ENCODE measurements at regions not wholly inside any gene's neighbourhood (a gene's known extent, or its start where the extent isn't known, plus 50 kb on each side); places are given as distances from the start of the nearest gene placed in this dataset.

DNA sequence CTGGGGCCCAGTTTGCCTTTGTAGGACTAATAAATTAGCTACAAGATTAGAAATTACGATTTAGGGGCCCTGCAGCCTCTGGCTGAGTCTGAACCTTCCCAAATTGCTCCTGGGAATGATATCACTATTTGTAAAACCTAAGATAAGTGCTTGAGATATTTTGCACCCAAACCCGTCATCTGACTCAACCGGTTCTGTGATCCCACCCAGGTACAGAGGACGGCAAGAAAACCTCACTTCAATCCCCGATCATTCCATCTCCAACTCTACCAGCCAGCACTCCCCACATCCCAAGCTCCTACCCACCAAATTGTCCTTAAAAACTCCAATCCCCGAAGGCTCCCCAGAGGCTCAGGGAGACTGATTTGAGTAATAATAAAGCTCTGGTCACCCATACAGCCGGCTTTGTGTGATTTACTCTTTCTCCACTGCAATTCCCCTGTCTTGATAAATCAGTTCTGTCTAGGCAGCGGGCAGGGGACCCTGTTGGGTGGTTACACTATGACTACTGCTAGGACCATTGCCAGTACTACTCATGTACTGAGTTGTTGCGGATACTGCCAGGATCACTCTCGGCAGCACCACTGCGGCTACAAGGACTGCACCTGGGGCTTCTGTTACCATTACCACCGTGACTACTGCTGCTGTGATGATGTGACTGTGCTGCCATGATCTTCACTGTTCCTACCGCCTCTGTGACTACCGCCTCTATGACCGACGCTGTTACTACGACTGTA, 73.1 kb downstream of the IRF8 start:
- no peak for DNase-seq

DNA sequence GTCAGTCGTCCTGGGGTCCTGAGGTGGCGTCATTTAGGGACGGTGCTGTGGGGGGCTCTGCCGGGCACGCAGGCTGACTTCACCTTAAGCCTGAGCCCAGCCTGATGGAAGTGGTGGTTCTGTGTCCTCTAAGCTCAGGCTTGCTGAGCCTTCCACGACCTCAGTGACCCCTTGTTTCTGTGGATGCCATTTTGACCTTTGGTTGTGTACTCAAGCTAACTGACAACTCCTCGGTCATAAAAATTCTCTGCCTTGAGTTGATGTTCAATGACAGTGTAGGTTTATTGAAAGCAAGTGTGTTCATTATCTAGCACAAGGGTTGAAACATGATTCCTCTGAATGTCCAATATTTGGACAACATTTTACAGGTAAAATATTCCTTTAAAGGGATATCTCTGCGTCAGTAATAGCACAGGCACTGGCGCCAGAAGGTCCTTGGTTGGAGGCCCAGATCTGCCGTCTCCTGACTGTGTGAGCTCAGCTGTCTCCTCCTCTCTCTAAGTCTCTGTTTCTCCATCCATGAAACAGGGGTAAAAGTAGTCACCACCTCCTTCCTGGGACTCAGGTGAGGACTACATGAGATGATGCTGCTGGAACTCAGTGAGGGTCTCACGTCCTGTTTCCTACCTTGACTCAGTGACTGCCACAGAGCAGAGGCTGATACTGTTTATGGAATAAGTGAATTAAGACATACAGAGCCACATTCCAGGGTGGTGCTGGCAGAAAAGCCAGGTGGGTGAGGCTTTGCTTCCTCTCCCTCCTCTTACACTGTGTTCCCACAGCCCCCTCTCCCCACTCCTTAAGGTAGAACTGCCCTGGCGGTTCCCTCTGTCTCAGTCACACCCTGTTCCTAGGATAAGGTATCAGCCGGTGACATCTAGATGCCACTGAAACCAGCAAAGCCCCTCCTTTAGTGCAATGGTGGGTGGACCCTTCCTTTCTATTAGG, 75.7 kb downstream of the IRF8 start:
- DNase-seq = no peak

DNA sequence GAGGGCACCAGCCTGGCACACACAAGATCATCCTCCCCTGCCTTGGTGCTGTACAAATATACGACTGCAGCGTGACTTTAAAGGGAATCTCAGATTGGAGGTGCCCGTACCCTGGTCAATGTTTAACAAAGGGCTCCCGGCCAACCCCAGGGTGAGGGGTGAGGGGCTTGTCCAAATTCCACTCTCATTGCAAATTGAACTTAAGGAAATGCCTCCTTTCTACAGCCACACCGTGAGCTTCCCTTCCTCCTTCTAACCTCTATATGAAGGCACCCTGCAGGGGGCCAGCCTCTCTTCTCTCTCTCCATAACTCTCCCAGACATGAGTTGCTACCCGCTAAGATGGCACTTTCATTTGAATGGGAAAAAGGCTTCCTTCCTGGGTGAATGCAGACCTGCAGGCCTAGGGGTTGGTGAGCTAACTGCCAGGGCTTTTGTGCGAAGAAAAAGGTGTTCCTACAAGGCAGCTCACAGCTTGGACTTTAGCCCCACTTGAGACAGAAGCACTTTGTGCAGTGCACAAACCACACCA, 76.6 kb downstream of the IRF8 start:
- DNase-seq = no peak

DNA sequence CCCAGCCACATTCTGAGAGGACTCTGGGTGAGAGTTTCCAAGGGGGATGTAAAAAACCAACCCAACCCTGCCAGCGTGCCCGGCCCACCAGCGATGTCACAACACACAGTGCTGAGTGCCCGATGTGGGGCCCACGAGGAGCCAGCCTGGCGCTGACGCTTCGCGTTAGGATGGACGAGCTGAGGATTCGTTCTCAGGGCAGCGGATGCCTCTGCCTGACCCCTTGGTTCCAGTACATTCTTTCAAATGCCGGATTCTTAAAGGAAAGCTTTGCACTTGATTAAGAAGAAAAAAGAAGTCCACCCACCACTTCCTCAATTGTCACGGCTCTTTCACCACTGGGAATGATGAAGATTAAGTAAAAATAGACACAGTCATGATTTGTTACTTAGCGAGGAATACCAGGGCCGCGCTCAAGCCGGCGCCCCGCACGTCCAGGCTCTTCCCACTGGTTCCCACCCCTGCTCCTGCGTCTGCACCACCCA, 79.4 kb downstream of the IRF8 start:
- no peak for DNase-seq

DNA sequence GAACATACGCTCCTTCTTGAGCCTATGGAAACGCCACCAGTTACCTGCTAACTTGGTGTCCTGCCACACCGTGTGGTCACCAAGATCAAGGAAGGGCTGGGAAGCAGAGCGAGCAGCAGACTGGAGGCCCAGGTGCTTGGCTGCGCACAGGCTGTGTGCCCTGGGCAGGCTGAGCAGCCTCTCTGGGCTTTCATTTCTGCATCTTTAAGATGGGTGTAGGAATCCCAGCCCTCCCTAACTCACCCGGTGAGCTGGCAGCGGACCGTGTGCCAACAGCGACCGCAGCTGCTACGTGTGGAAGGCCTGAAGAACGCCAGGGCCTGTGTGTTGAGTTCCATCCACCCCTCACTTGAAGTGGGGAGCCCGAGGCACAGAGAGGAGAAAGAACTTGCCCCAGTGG, 80.0 kb downstream of the IRF8 start:
- no peak for DNase-seq

DNA sequence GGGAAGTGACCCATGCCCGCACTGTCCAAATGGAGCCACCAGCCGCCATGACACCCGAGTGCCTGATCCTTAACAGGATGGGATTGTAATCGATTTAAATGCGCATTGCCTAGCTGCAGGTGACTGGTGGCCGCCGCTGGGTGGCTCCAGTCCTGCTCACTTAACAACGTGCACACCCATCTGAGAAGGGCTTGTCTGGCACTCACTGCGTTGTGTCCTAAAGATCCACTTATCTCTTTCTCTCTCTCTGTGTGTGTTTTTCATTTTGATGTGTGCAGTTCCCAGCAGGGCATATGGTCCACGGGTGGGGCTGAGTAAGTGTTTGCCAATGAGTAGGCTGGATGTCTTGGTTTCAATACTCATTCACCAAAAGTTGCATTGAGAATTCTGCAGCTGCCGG, 80.6 kb downstream of the IRF8 start:
- no peak for DNase-seq

DNA sequence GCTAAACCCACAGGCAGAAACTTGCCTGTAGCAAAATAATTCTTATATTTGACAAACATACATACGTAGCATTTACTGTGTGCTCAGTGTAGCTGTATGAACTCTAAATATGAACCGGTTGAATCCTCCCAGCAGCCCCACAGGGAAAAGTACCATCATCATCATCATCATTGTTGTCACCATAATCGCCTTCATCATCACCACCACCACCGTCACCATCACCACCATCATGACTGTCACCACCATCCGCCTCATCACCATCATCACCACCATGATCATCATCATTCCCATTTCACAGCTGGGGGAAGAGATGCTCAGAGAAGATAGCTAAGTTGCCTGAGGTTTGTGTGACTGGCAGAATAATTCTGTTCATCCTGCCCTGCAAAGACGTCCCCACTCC, 81.7 kb downstream of the IRF8 start:
- DNase-seq = no peak

DNA sequence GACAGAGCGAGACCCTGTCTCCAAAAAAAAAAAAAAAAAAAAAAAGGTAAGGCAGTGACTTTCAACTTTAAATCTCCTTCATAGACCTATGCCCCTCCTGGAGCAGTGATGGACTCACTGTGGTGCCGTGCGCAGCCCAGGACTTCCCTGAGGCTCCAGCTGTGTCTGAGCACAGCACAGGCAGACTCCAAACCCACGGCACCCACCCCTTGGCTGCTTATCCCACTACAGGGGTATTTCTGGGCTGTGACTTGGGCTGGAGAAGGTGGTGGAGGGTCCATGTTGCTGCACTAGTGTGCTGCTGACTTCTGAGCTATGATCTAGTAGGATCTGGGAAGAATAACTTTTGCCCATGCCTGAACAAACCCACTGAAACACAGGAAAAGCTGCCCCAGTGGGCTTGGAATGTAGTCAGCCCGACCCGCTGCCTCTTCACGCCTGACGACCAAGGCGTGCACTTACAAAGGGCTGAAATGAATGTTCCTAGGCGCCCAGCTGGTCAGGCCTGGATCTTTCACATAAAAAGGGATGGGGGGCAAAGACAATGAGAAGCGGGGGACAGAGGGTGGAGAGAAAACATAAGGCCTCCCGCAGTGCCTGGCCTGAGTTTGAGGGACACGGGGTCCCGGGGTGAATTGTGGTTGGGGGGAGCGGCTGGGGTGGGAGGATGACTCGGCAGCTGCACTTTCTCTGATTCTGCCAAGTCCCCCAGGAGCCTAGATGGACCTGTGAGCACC, 83.0 kb downstream of the IRF8 start:
- no peak for DNase-seq

DNA sequence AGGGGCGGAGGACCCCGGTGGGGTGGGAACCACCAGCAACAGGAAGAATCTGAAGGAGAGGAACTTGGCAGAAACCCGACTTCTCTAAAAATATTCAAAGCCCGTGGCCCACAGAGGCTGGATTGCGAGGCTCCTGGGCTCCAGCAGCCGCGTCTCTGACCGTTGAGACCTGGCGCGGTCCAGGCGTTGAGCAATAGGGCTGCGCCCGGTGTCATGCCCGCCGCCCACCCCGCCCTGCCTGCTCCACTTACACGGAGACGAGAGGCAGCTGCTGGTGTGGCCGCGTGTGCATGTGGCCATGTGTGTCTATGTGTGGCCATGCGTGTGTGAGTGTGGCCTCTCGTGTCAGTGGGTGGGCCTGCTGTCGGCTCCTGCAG, 83.6 kb downstream of the IRF8 start:
- no peak for DNase-seq

DNA sequence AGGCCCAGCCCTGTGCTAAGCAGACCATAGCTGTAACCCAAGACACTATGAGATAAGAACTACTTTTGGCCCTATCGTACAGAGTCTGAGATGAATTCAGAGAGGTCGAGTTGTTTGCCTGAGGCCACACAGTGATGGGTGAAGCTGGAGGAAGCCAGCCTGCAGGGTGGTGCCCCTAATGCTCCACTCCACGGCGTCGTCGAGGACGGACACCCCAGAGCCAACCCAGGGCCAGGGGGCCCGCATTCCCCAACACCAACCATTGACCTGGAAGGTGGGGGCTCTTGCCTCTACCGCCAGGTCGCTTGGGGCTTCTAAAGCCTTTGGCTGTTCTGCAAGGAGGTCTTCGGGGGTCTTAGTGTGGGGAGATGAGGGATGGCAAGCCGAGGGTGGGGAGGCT, 84.1 kb downstream of the IRF8 start:
- DNase-seq = no peak

DNA sequence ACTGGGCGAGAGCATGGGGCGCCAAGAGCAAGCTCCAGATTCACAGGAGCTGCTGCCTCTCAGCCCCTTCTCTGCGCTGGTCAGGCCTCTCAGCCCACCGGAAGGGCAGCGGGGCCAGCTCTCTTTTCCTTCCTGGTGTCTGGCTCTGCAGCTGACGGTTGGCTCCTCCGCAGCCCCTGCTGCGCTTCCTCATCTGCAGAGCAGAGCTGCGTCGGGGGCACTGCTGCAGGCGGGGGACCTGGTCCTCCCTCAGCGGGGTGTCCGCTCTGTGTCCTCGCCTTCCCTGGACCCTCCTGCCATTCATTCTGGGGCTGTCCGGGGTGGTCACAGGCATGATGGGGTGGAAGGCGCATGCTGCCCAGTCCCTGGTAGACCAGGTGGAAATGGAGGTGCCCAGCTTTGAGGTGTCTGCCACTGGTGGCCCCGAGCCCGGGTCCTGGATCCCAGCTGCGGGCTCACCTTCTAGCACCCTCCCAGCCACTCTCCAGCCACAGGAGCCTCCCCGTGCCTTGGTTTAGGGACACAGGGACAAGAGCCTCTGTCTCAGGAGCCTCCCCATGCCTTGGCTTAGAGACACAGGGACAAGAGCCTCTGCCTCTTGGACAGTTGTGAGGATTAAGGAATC, 84.8 kb downstream of the IRF8 start:
- no peak for DNase-seq

DNA sequence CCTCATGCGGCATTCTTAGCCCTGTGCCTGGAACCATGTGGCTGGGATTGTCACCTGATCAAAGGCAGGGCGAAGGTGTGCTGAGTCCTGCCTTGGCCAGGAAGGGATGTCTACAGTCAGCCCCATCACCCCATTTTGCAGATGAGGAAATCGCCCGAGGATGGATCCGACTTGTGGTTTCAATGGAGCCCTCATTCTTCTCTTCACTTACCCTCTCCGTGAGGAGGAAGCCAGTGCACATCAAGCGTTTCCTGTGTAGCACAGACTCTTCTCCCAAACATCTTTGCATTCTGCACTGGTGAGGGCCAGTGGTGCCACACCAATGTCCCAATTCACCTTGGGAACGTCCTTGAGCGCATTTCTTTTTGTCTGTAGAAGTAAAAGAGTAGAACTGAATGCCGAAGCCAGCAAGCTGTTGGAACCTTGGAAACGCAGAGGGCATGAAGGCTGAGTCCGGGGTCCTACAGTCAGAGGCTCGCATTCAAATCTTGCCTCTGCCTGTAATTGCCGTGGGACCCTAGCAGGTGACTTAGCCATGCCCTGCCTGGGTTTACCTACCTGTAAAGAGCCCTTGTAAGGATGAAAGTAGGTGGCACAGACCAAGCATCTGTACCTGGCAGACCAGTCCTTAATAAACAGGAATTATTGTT, 85.4 kb downstream of the IRF8 start:
- no peak for DNase-seq

DNA sequence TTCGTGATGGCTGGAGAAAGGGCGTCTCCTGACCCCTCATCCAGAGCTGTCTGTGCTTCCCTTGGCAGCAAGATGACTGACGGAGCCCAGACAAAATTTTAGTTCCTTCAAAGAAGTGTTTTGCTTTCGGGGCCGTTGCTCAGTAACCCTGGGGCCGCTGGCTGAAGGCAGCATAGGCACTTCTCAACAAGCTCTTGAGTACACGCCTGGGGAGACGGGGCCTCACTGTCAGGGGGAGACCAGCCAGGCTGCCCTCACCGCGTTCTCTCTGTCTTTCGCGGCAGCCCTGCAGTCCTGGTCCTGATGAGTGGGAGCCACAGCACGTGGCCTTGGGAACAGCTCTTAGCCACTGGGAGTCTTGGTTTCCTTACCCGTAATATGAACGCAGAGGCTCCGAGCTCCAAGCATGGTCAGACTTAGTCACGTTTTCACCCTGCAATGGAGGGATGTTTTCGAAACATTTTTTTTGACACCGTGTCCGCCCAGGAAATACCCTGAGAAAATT, 86.0 kb downstream of the IRF8 start:
- DNase-seq = peak; percentile 51

DNA sequence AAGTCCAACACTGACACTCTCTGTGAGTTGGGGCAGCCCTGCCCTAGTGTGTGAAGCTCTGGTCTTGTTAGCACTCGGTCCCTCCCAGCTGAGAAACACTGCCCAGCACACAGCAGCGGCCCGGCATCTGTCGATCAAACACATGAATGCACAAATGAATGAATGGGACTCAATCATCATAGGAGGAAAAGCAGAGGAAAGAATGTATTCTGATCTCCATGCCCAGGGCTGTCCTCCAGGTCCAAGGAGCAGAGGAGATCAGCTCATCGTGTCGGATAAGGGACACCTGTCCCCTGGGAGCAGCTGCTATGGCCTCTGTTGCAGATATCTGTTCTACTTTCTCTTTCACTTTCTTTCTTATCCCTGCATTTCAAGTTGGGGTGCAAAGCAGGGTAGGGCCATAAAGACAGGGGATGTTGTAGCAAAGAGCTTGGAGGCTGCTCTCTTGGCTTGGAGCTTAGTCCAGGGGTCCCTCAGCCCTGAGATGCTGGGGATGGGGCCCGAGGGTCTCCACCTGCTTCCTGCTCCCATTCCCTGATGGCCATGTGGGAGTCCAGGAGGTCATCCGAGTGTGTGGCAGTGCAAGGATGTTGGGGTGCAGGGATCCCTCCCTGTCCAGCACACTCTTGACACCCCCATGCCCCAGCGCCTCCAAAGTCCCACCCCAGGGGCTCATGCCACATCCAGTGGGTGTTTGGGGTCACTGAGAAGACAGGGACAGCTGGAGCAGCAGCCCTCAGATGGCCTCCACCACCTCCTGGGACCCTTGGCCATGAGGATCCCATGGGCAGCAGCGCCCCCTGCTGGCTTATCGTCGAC, 88.2 kb downstream of the IRF8 start:
- no peak for DNase-seq

DNA sequence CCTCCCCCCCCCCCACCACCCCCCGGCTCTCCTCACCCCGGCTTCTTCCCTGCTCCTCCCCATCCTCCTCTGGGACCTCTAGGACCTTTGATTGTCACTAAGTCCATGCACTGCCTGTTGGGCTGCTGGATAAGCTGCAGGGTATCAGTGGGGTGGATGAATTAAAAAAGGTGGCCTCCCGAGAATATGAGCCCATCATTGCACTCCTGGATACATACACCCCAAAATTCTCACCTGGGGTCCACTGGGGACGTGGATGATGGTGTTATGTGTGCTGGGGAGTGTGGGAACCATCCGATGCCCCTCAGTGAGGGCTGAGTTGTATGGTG, 88.8 kb downstream of the IRF8 start:
- DNase-seq = no peak

DNA sequence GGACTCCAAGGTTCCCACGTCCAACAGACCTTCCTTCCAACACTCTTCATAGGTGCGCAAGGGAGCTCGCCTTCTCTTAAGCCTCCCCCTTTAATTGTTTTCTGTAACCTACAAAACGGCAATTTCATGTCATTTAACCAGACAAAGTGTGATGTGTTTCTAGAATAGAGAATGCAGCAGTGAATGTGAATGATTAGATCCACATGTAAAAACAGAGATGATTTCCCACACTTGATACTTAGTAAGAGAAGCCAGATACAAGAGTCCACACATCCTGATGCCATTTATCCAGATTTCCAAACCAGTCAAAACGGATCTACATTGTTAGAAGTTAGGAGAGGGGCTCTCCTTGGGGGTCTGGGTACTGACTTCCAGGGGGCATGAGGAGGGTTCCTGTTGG, 89.3 kb downstream of the IRF8 start:
- DNase-seq = no peak

DNA sequence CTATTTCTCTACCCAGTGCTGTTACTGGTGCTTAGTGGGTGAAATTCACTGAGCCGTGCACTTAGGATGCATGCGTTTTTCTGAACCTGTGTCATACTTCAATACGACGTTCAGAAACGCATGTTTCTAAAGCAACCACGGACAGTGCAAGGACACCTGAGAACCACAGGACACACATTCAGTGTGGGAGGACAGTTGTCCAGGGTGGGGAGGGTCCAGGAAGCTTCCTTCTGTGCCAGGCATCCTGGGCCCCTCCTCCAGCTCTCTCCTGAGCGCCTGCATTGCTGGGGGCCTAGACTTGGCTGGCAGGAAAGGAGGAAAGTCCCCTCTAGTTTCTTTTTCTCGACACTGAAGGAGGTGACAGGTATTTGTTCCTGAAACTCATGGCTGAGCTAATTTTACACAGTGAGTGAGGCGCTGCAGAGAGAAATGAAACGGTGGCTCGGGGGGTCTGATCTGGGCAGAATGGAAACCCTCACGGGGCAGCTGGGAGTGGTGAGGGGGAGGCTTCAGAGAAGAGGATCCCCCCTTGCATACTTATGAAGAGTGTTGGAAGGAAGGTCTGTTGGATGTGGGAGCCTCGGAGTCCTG, 89.9 kb downstream of the IRF8 start:
- no peak for DNase-seq

DNA sequence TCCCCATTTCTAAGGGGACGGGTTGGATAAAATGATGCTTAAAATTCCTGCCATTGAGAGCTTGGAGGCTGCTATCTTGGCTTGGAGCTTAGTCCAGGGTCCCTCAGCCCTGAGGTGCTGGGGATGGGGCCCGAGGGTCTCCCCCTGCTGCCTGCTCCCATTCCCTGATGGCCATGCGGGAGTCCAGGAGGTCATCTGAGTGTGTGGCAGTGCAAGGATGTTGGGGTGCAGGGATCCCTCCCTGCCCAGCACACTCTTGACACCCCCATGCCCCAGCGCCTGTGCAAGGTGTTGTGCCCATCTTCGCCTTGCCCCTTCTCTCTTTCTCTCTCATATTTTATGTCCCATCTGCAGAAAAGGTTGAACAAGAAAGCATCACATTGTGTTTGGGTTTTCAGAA, 90.4 kb downstream of the IRF8 start:
- no peak for DNase-seq

DNA sequence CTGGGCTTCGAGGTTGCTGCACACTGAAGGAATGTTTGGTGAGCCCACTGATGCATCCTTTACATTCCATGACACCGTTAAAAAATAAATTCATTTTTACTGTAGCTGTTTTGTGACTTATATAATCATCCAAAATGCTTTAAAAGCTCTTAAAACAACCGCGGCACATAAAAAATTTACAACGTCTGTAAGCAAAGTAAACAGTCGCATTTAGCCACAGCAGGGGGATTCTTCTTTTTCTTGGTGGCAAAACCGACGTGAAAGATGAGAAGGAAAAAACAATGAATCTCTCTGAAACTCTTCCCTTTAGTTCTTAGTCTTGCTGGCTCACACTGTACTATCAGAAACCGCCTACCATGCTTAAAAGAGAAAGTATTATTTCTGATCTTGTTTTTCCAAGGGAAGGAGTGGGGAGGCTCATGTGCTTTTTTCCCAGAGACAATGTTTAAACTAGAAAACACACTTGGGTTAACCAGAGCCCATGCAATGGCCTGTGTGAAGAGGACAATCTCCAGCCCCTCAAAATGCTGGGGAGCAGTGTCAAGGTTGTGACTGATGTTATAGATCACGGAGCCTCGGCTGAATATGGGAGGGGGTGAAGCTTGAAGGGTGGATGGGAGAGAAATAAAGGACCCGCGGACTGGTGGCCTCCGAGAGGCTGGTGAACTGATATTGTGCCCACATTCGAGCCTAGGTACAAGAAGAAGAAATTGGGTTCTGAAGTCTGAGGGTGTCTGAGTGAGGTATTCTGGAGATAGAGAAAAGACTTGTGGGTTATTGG, 91.1 kb downstream of the IRF8 start:
- DNase-seq = no peak

Measured in muscle of arm (tissue), 1 donor.